ENCODE measurements at regions not wholly inside any gene's neighbourhood (a gene's known extent, or its start where the extent isn't known, plus 50 kb on each side); places are given as distances from the start of the nearest gene placed in this dataset.

DNA sequence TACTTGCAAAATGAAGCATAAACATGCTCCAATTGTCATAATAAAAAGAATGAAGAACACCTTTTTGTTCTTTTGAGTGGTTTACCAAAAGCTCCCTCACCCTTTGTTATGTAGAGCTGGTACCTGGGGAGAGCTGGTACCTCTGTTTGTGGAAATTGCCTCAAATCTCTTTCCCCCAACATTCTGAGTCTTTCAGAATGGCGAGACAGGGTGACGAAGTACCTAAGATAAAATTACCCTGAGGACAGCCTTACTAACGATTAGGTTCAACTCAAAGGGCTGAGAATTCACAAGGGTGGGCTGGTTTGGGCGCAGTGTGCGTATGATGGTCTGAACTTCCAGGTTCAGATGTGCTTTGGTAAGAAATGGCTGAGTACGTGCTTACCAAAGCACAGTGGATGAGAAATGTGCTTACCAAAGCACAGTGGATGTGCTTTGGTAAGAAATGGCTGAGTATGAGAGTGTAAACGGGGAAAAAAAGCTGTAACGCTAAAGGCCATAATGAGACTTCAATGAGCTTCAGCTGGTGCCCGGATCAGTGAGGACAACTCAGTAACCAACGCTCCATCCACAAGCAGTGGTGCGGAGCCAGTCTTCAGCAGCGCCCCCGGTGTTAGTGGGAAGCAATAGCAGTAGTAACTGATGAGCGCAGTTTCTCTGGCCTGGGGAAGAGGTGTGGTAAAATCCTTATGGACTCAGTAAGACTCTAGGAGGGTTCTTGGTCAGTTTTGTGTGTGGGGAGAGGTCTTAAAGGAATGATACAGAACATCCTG is 72.3 kb upstream of the LRIG1 start:
- no peak overlapping the region for H3K4me2 ChIP-seq (ENCODE audit: low read depth, low read length, poor library complexity, severe bottlenecking)
- H3K9me2 ChIP-seq (replicated peaks; ENCODE audit: insufficient read depth, low read length), result no peaks in the 10 kb centered on the region
- H3K36me3 ChIP-seq (ENCODE audit: low read length), result no peaks in the 10 kb centered on the region

DNA sequence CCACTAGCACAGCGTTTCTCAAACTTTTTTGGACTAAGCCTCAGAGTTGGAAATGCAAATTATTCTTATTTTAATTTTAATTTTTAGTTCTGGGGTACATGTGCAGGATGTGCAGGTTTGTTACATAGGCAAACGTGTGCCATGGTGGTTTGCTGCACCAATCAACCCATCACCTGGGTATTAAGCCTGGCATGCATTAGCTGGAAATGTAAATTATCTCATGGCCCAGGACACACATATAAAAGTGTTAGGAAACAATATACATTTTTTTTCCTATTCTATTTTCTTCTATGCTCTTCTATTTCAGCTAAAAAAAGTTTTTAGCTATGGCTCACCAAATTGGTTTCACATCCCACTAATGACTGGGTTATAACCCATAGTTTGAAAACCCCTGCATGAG is 73.3 kb upstream of the LRIG1 start:
- Histone ChIP-seq H3K27me3 (ENCODE audit: low read length) (no peaks in the 10 kb centered on the region), H3K36me3 (ENCODE audit: low read length) (no peaks in the 10 kb centered on the region), H4K20me1 (ENCODE audit: low read depth, low read length) (no peaks in the 10 kb centered on the region), H3K4me3 (ENCODE audit: insufficient read depth, low read length, poor library complexity, severe bottlenecking) (no peak overlapping the region), H2AFZ (ENCODE audit: low read depth, low read length, severe bottlenecking) (no peak overlapping the region), H3K79me2 (ENCODE audit: insufficient read depth, low read length) (no peaks in the 10 kb centered on the region), H3K9me3 (ENCODE audit: insufficient read depth, low read length) (no peaks in the 10 kb centered on the region), H3F3A (ENCODE audit: insufficient read depth) (no peaks in the 10 kb centered on the region), H3K27ac (ENCODE audit: low read depth, low read length) (no peak overlapping the region), H3K9ac (ENCODE audit: low read length) (no peak overlapping the region), H3K9me2 (replicated peaks; ENCODE audit: insufficient read depth, low read length) (no peaks in the 10 kb centered on the region), H3K4me2 (ENCODE audit: low read depth, low read length, poor library complexity, severe bottlenecking) (no peak overlapping the region)
- TF ChIP-seq EZH2phosphoT487 (conservative IDR thresholded peaks at IDR 0.05; ENCODE audit: low read length), result no peak
- TF ChIP-seq, protein P1, sequence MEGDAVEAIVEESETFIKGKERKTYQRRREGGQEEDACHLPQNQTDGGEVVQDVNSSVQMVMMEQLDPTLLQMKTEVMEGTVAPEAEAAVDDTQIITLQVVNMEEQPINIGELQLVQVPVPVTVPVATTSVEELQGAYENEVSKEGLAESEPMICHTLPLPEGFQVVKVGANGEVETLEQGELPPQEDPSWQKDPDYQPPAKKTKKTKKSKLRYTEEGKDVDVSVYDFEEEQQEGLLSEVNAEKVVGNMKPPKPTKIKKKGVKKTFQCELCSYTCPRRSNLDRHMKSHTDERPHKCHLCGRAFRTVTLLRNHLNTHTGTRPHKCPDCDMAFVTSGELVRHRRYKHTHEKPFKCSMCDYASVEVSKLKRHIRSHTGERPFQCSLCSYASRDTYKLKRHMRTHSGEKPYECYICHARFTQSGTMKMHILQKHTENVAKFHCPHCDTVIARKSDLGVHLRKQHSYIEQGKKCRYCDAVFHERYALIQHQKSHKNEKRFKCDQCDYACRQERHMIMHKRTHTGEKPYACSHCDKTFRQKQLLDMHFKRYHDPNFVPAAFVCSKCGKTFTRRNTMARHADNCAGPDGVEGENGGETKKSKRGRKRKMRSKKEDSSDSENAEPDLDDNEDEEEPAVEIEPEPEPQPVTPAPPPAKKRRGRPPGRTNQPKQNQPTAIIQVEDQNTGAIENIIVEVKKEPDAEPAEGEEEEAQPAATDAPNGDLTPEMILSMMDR (IDR thresholded peaks at IDR 0.05; ENCODE audit: insufficient read depth, low read length, poor library complexity, severe bottlenecking), result no peak

More for the DNA sequence above, 72.3 kb upstream of the LRIG1 start:
- no peaks in the 10 kb centered on the region for H3K9me3 ChIP-seq (ENCODE audit: insufficient read depth, low read length)
- no peaks in the 10 kb centered on the region for H3K79me2 ChIP-seq (ENCODE audit: insufficient read depth, low read length)
- no peak overlapping the region for H3K27ac ChIP-seq (ENCODE audit: low read depth, low read length)
- no peaks in the 10 kb centered on the region for H4K20me1 ChIP-seq (ENCODE audit: low read depth, low read length)
- no peaks in the 10 kb centered on the region for H3F3A ChIP-seq (ENCODE audit: insufficient read depth)
- no peak overlapping the region for H3K9ac ChIP-seq (ENCODE audit: low read length)
- H3K4me3 ChIP-seq (ENCODE audit: insufficient read depth, low read length, poor library complexity, severe bottlenecking), result no peak overlapping the region
- TF ChIP-seq EZH2phosphoT487 (conservative IDR thresholded peaks at IDR 0.05; ENCODE audit: low read length), result no peak
- TF ChIP-seq, protein P1 (IDR thresholded peaks at IDR 0.05; ENCODE audit: insufficient read depth, low read length, poor library complexity, severe bottlenecking), result peak; percentile 21
- H2AFZ ChIP-seq (ENCODE audit: low read depth, low read length, severe bottlenecking), result no peak overlapping the region
- no peaks in the 10 kb centered on the region for H3K27me3 ChIP-seq (ENCODE audit: low read length)

DNA sequence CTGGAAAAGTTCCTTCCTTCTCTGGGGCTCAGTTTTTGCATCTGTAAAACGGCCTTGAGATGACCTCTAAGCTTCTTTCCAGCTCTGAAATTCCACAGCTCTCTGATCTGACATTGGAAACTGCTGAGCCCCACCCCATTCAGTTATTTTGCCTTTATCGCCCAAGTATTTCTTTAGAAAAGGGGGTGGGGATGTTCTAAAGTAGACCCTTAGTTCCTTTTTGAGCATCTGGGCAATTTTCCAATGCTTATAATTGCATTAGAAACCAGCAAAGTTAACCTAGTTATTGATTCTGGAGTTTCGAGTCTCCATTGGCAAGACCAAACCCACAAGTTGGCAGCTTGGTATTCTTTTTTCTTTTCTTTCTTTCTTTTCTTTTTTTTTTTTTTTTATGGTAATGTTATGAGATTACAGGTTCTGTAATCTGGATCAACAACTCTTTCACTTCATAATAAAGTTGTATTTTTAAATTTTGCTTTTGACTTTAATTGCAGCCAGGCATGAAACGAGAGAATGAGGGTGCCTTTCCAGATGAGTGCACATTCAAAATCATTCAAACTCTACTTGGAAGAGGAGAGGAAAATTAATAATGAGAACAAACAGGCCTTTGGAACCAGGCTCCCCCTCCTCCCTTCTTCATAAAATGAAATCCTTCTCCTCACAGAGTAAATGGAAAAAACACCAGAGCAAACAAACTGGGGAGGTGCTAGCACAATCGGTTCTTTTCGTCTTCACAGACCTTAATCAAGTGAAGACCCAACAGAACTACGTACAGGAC is 76.8 kb upstream of the LRIG1 start:
- no peak overlapping the region for H2AFZ ChIP-seq (ENCODE audit: low read depth, low read length, severe bottlenecking)
- no peak overlapping the region for H3K27ac ChIP-seq (ENCODE audit: low read depth, low read length)
- no peaks in the 10 kb centered on the region for H3K79me2 ChIP-seq (ENCODE audit: insufficient read depth, low read length)
- no peak overlapping the region for H3K4me3 ChIP-seq (ENCODE audit: insufficient read depth, low read length, poor library complexity, severe bottlenecking)
- H3F3A ChIP-seq (ENCODE audit: insufficient read depth), result no peaks in the 10 kb centered on the region
- H3K36me3 ChIP-seq (ENCODE audit: low read length), result no peaks in the 10 kb centered on the region
- TF ChIP-seq, protein P1 (IDR thresholded peaks at IDR 0.05; ENCODE audit: insufficient read depth, low read length, poor library complexity, severe bottlenecking), result no peak
- TF ChIP-seq EZH2phosphoT487 (conservative IDR thresholded peaks at IDR 0.05; ENCODE audit: low read length), result no peak
- H3K9ac ChIP-seq (ENCODE audit: low read length), result no peak overlapping the region
- no peaks in the 10 kb centered on the region for H4K20me1 ChIP-seq (ENCODE audit: low read depth, low read length)
- H3K27me3 ChIP-seq (ENCODE audit: low read length), result no peaks in the 10 kb centered on the region
- H3K4me2 ChIP-seq (ENCODE audit: low read depth, low read length, poor library complexity, severe bottlenecking), result no peak overlapping the region
- no peaks in the 10 kb centered on the region for H3K9me3 ChIP-seq (ENCODE audit: insufficient read depth, low read length)
- no peaks in the 10 kb centered on the region for H3K9me2 ChIP-seq (replicated peaks; ENCODE audit: insufficient read depth, low read length)

Measured in SU-DHL-6 (cell line).